Mesothelial cell of epicardium (in vitro differentiated cells): ENCODE measurements at regions not wholly inside any gene's neighbourhood (a gene's known extent, or its start where the extent isn't known, plus 50 kb on each side); places are given as distances from the start of the nearest gene placed in this dataset.
A peak's percentile ranks its signal among the peaks of the same experiment; 100 is the strongest.

Experiments used
- DNase-seq, 2 experiments: peaks; one replicate each; pipeline ENCODE4 v3.0.0; 2021; ENCODE audit warnings: low spot score in 2 of 2; ENCODE audit not compliant: unreplicated experiment in 2 of 2
- H3K27ac Mint-ChIP-seq: 2 replicates; pipeline ENCODE4 v1.8.0; 2021; ENCODE audit warnings: mixed read lengths
- H3K27me3 Mint-ChIP-seq: 2 replicates; pipeline ENCODE4 v1.8.0; 2021; ENCODE audit warnings: low read depth, mixed read lengths
- H3K36me3 Mint-ChIP-seq: 2 replicates; pipeline ENCODE4 v1.8.0; 2021; ENCODE audit warnings: mixed read lengths
- H3K4me1 Mint-ChIP-seq: 2 replicates; pipeline ENCODE4 v1.8.0; 2021; ENCODE audit warnings: mixed read lengths
- H3K4me3 Mint-ChIP-seq: 2 replicates; pipeline ENCODE4 v1.8.0; 2021; ENCODE audit warnings: mild to moderate bottlenecking, moderate library complexity, mixed read lengths
- H3K9me3 Mint-ChIP-seq: 2 replicates; pipeline ENCODE4 v1.8.0; 2021; ENCODE audit warnings: mixed read lengths
- CTCF ChIP-seq: fragments of 200-600 bp; sonication (generic); IDR thresholded peaks from one replicate; pipeline ENCODE4 v1.5.0; 2021; ENCODE audit warnings: antibody characterized with exemption; ENCODE audit not compliant: unreplicated experiment

GRCh38 chr17:54235571-54235970 is 412.8 kb downstream of the KIF2B start:
- peak overlapping the region; percentile 44 for H3K27ac Mint-ChIP-seq
- H3K36me3 Mint-ChIP-seq = no peaks in the 10 kb centered on the region
- no peaks in the 10 kb centered on the region for H3K27me3 Mint-ChIP-seq
- TF ChIP-seq CTCF = no peak
- peaks cover 9% of the 10 kb centered on the region for H3K9me3 Mint-ChIP-seq
- no peak for DNase-seq
- peaks cover 17% of the 10 kb centered on the region for H3K4me1 Mint-ChIP-seq
- no peak overlapping the region for H3K4me3 Mint-ChIP-seq

- H3K36me3 Mint-ChIP-seq = no peaks in the 10 kb centered on the region
- H3K27me3 Mint-ChIP-seq = no peaks in the 10 kb centered on the region
- H3K27ac Mint-ChIP-seq = no peak overlapping the region
- no peak for TF ChIP-seq CTCF
- H3K4me3 Mint-ChIP-seq = no peak overlapping the region
- peaks cover 17% of the 10 kb centered on the region for H3K9me3 Mint-ChIP-seq
- peaks cover 11% of the 10 kb centered on the region for H3K4me1 Mint-ChIP-seq
- no peak for DNase-seq
These were observed 415.3 kb downstream of the KIF2B start for GRCh38 chr17:54237911-54238515.

GRCh38 chr17:54239291-54239690 is 416.6 kb downstream of the KIF2B start:
- H3K4me3 Mint-ChIP-seq = no peak overlapping the region
- TF ChIP-seq CTCF = no peak
- no peaks in the 10 kb centered on the region for H3K36me3 Mint-ChIP-seq
- no peaks in the 10 kb centered on the region for H3K27me3 Mint-ChIP-seq
- no peak overlapping the region for H3K27ac Mint-ChIP-seq
- no peak for DNase-seq
- peaks cover 24% of the 10 kb centered on the region for H3K9me3 Mint-ChIP-seq
- peaks cover 11% of the 10 kb centered on the region for H3K4me1 Mint-ChIP-seq

GRCh38 chr17:54255696-54256095 is 433.0 kb downstream of the KIF2B start:
- TF ChIP-seq CTCF = no peak
- Mint-ChIP-seq H3K9me3 (no peaks in the 10 kb centered on the region), H3K4me1 (peaks cover 5% of the 10 kb centered on the region)

GRCh38 chr17:54256401-54256929 is 433.7 kb downstream of the KIF2B start:
- H3K36me3 Mint-ChIP-seq = no peaks in the 10 kb centered on the region
- H3K27ac Mint-ChIP-seq = no peak overlapping the region
- no peak overlapping the region for H3K4me3 Mint-ChIP-seq
- peaks cover 7% of the 10 kb centered on the region for H3K9me3 Mint-ChIP-seq
- no peaks in the 10 kb centered on the region for H3K27me3 Mint-ChIP-seq
- TF ChIP-seq CTCF = no peak
- H3K4me1 Mint-ChIP-seq = peaks cover 5% of the 10 kb centered on the region
- no peak for DNase-seq

More at GRCh38 chr17:54255696-54256095, 433.0 kb downstream of the KIF2B start:
- no peaks in the 10 kb centered on the region for H3K36me3 Mint-ChIP-seq
- H3K4me3 Mint-ChIP-seq = no peak overlapping the region
- H3K27me3 Mint-ChIP-seq = no peaks in the 10 kb centered on the region
- H3K27ac Mint-ChIP-seq = no peak overlapping the region
- no peak for DNase-seq

GRCh38 chr17:54257440-54257839 is 434.7 kb downstream of the KIF2B start:
- no peak overlapping the region for H3K4me3 Mint-ChIP-seq

More at GRCh38 chr17:54257440-54257839, 434.7 kb downstream of the KIF2B start:
- peaks cover 12% of the 10 kb centered on the region for H3K9me3 Mint-ChIP-seq
- no peaks in the 10 kb centered on the region for H3K36me3 Mint-ChIP-seq
- DNase-seq = no peak
- H3K4me1 Mint-ChIP-seq = peaks cover 5% of the 10 kb centered on the region
- H3K27me3 Mint-ChIP-seq = no peaks in the 10 kb centered on the region
- TF ChIP-seq CTCF = no peak
- no peak overlapping the region for H3K27ac Mint-ChIP-seq
